A673 (cell line): ENCODE measurements at regions not wholly inside any gene's neighbourhood (a gene's known extent, or its start where the extent isn't known, plus 50 kb on each side); places are given as distances from the start of the nearest gene placed in this dataset.
A peak's percentile ranks its signal among the peaks of the same experiment; 100 is the strongest.

Experiments
- BruUV-seq: library from RNA; stranded (reverse); fragments of 400-500 nt; replicated peaks from 2 replicates; lab custom pipeline; 2021; lab: Mats Ljungman, UMichigan
- CTCF ChIA-PET: fragments of 300-600 bp; sonication (Branson Sonifier 250); formaldehyde crosslinking; loops from one replicate; lab custom pipeline; 2022; ENCODE audit warnings: antibody characterized with exemption; lab: Charles Lee
- POLR2A ChIA-PET: fragments of 300-600 bp; sonication (Branson Sonifier 250); formaldehyde crosslinking; loops from one replicate; lab custom pipeline; 2022; ENCODE audit warnings: antibody characterized with exemption; ENCODE audit not compliant: low non-redundant PET; lab: Charles Lee
- DNase-seq: peaks from one replicate; pipeline ENCODE4 v3.0.0-alpha.2; 2015; ENCODE audit warnings: low spot score
- H3K27ac ChIP-seq: fragments of 200-600 bp; sonication (generic); 2 replicates; pipeline ENCODE4 v1.5.1; 2016; ENCODE audit warnings: mixed run types, low read depth, mild to moderate bottlenecking, mixed read lengths, antibody characterized with exemption, low read length; ENCODE audit not compliant: poor library complexity, severe bottlenecking
- H3K27me3 ChIP-seq: fragments of 200-600 bp; sonication (generic); replicated peaks from 2 replicates; pipeline ENCODE4 v1.6.1; 2017; ENCODE audit warnings: mixed run types, low read depth, mild to moderate bottlenecking, mixed read lengths, antibody characterized with exemption, low read length; ENCODE audit not compliant: insufficient read depth, poor library complexity
- H3K36me3 ChIP-seq: fragments of 200-600 bp; sonication (generic); 2 replicates; pipeline ENCODE4 v1.6.1; 2016; ENCODE audit warnings: mixed run types, mild to moderate bottlenecking, mixed read lengths, antibody characterized with exemption, low read length; ENCODE audit not compliant: insufficient read depth, poor library complexity, severe bottlenecking
- H3K4me1 ChIP-seq: fragments of 200-600 bp; sonication (generic); 2 replicates; pipeline ENCODE4 v1.6.1; 2017; ENCODE audit warnings: mixed run types, mild to moderate bottlenecking, mixed read lengths, antibody characterized with exemption, low read length; ENCODE audit not compliant: insufficient read depth, poor library complexity, severe bottlenecking
- H3K4me3 ChIP-seq: fragments of 200-600 bp; sonication (generic); 2 replicates; pipeline ENCODE4 v1.5.1; 2016; ENCODE audit warnings: low read depth, mixed run types, mild to moderate bottlenecking, mixed read lengths, low read length; ENCODE audit not compliant: poor library complexity, severe bottlenecking
- H3K9me3 ChIP-seq: fragments of 200-600 bp; sonication (generic); 2 replicates; pipeline ENCODE4 v1.6.1; 2016; ENCODE audit warnings: mixed run types, low read depth, mild to moderate bottlenecking, mixed read lengths, antibody characterized with exemption, low read length; ENCODE audit not compliant: poor library complexity, severe bottlenecking
- CTCF ChIP-seq: fragments of 300-800, 200-600 bp; sonication (generic); conservative IDR thresholded peaks from 2 replicates; pipeline ENCODE4 v1.5.1; 2017; ENCODE audit warnings: low read depth, mild to moderate bottlenecking, antibody characterized with exemption, low read length, moderate library complexity, mixed read lengths
- EZH2 ChIP-seq: fragments of 200-600 bp; sonication (generic); IDR thresholded peaks from 2 replicates; pipeline ENCODE4 v1.6.1; 2017; ENCODE audit warnings: borderline replicate concordance, low read depth, mild to moderate bottlenecking, mixed read lengths, antibody characterized with exemption, low read length; ENCODE audit not compliant: poor library complexity, severe bottlenecking
- intact Hi-C: fragments of 100-400 bp; cut with micrococcal nuclease; formaldehyde crosslinking; loops from one replicate; pipeline ENCODE4 v1.10.0; 2022; ENCODE audit not compliant: unreplicated experiment

GRCh38 chr5:147095740-147096139 is 139.1 kb upstream of the STK32A start:
- peaks cover 11% of the 10 kb centered on the region for H3K27me3 ChIP-seq
- no peak for TF ChIP-seq EZH2
- TF ChIP-seq CTCF, result no peak
- no peak overlapping the region for H3K4me3 ChIP-seq
- H3K4me1 ChIP-seq, result peaks cover 4% of the 10 kb centered on the region
- ChIA-PET CTCF (no interaction called here), POLR2A (no interaction called here)
- no peaks in the 10 kb centered on the region for H3K36me3 ChIP-seq
- no TSS peak for BruUV-seq
- intact Hi-C loops, result loop anchor here (10.0 kb wide), 1 partner anchor 279 kb away; no protein-coding TSS in a partner anchor
- no peak for DNase-seq
- H3K9me3 ChIP-seq, result no peaks in the 10 kb centered on the region
- no peak overlapping the region for H3K27ac ChIP-seq

- POLR2A ChIA-PET, result no interaction called here
Measured at GRCh38 chr5:147098233-147098790, 136.5 kb upstream of the STK32A start.

GRCh38 chr5:147101659-147102369 is 133.0 kb upstream of the STK32A start:
- BruUV-seq, result no TSS peak
- intact Hi-C loops, result no loop called here
- POLR2A ChIA-PET, result no interaction called here

More at GRCh38 chr5:147098233-147098790, 136.5 kb upstream of the STK32A start:
- CTCF ChIA-PET, result interaction anchor here (1.2 to 3.7 kb wide), 2 partner anchors 90 to 271 kb away, joined by 4 to 30 read pairs; no protein-coding TSS in a partner anchor
- Histone ChIP-seq H3K4me1 (peaks cover 4% of the 10 kb centered on the region), H3K4me3 (no peak overlapping the region), H3K9me3 (no peaks in the 10 kb centered on the region), H3K36me3 (no peaks in the 10 kb centered on the region), H3K27me3 (peaks cover 8% of the 10 kb centered on the region), H3K27ac (no peak overlapping the region)
- BruUV-seq, result no TSS peak
- TF ChIP-seq CTCF (peak; percentile 70), EZH2 (no peak)
- peak; percentile 71 for DNase-seq
- intact Hi-C loops, result loop anchor here (2.0 to 10.0 kb wide), 2 partner anchors 90 to 276 kb away; no protein-coding TSS in a partner anchor

More at GRCh38 chr5:147101659-147102369, 133.0 kb upstream of the STK32A start:
- peaks cover 4% of the 10 kb centered on the region for H3K4me1 ChIP-seq
- peaks cover 4% of the 10 kb centered on the region for H3K27me3 ChIP-seq
- TF ChIP-seq EZH2 (no peak), CTCF (no peak)
- no peak overlapping the region for H3K27ac ChIP-seq
- CTCF ChIA-PET, result no interaction called here
- no peaks in the 10 kb centered on the region for H3K9me3 ChIP-seq
- no peak for DNase-seq
- H3K36me3 ChIP-seq, result no peaks in the 10 kb centered on the region
- H3K4me3 ChIP-seq, result no peak overlapping the region
